ENCODE measurements at regions not wholly inside any gene's neighbourhood (a gene's known extent, or its start where the extent isn't known, plus 50 kb on each side); places are given as distances from the start of the nearest gene placed in this dataset.

- H3K79me2 ChIP-seq (ENCODE audit: control insufficient read depth, insufficient read depth, low read length), result no peaks in the 10 kb centered on the region
- no peaks in the 10 kb centered on the region for H3K27me3 ChIP-seq (replicated peaks in 1 of 2; ENCODE audit: control insufficient read depth in 2 of 2, insufficient read depth in 2 of 2, low read length in 1 of 2)
- no peak for ATAC-seq
- BruUV-seq (replicated peaks), result no TSS peak
- in situ Hi-C loops (cut with MboI) (no loop called here), intact Hi-C loops (cut with micrococcal nuclease; ENCODE audit: unreplicated experiment) (no loop called here)
- ChIA-PET SMC1A (ENCODE audit: uncharacterized antibody, unreplicated experiment) (no interaction called here), POLR2A (no interaction called here), CTCF (interaction anchor here (0.7 kb wide), 1 partner anchor 374 kb away, joined by 3 read pairs; no protein-coding TSS in a partner anchor), RAD21 (ENCODE audit: unreplicated experiment) (no interaction called here)
- no peaks in the 10 kb centered on the region for H3K4me1 ChIP-seq (ENCODE audit: control insufficient read depth, insufficient read depth, low read length)
- no peak overlapping the region for H3K9ac ChIP-seq (ENCODE audit: control insufficient read depth, insufficient read depth, low read length)
- H2AFZ ChIP-seq (ENCODE audit: control insufficient read depth, low read depth, low read length), result no peak overlapping the region
- H4K20me1 ChIP-seq (ENCODE audit: control insufficient read depth, insufficient read depth), result no peaks in the 10 kb centered on the region
- DNase-seq (ENCODE audit: low read depth, low spot score), result no peak
- no peak overlapping the region for H3K27ac ChIP-seq (ENCODE audit: control insufficient read depth, insufficient read depth)
- no peak for FAIRE-seq
- no peak overlapping the region for H3K4me3 ChIP-seq
- no peak overlapping the region for H3K4me2 ChIP-seq (ENCODE audit: control insufficient read depth, insufficient read depth)
- H3K9me3 ChIP-seq (replicated peaks; ENCODE audit: control insufficient read depth, insufficient read depth, low read length), result no peaks in the 10 kb centered on the region
- 55% methylated on average over 4 of the region's 4 CpGs for WGBS (ENCODE audit: insufficient coverage, insufficient replicate concordance, low lambda C conversion rate, missing lambda C conversion rate)
- no peaks in the 10 kb centered on the region for H3K36me3 ChIP-seq (ENCODE audit: control insufficient read depth in 2 of 2, insufficient read depth in 2 of 2, low read length in 1 of 2)
- TF ChIP-seq EP300 (IDR thresholded peaks at IDR 0.05; ENCODE audit: borderline replicate concordance in 1 of 2, control insufficient read depth in 1 of 2, low read depth in 2 of 2, low read length in 2 of 2) (no peak), ESRRA (IDR thresholded peaks at IDR 0.05; ENCODE audit: low read length) (no peak), MTA2 (IDR thresholded peaks at IDR 0.05; ENCODE audit: low read depth) (no peak), SP1 (IDR thresholded peaks at IDR 0.05; ENCODE audit: low read depth, low read length) (no peak), SMAD1 (IDR thresholded peaks at IDR 0.05; ENCODE audit: low read depth, partially characterized antibody) (no peak), RCOR1 (conservative IDR thresholded peaks at IDR 0.05; ENCODE audit: low read depth, low read length) (no peak), FOS (IDR thresholded peaks at IDR 0.05; ENCODE audit: borderline replicate concordance, extremely low read depth, insufficient read length) (no peak), CEBPZ (IDR thresholded peaks at IDR 0.05; ENCODE audit: low read depth, low read length) (no peak), SMAD5 (IDR thresholded peaks at IDR 0.05; ENCODE audit: low read depth) (no peak), MYC (IDR thresholded peaks at IDR 0.05; ENCODE audit: insufficient read depth, insufficient read length, insufficient replicate concordance, low read length, severe bottlenecking) (no peak), ZZZ3 (IDR thresholded peaks at IDR 0.05; ENCODE audit: control insufficient read depth, insufficient read length, low read depth) (no peak), ZNF622 (IDR thresholded peaks at IDR 0.05) (no peak), ZNF217 (IDR thresholded peaks at IDR 0.05) (no peak), ZNF274 (IDR thresholded peaks at IDR 0.05; ENCODE audit: insufficient read depth, insufficient read length) (no peak)
- TF ChIP-seq, protein P1, sequence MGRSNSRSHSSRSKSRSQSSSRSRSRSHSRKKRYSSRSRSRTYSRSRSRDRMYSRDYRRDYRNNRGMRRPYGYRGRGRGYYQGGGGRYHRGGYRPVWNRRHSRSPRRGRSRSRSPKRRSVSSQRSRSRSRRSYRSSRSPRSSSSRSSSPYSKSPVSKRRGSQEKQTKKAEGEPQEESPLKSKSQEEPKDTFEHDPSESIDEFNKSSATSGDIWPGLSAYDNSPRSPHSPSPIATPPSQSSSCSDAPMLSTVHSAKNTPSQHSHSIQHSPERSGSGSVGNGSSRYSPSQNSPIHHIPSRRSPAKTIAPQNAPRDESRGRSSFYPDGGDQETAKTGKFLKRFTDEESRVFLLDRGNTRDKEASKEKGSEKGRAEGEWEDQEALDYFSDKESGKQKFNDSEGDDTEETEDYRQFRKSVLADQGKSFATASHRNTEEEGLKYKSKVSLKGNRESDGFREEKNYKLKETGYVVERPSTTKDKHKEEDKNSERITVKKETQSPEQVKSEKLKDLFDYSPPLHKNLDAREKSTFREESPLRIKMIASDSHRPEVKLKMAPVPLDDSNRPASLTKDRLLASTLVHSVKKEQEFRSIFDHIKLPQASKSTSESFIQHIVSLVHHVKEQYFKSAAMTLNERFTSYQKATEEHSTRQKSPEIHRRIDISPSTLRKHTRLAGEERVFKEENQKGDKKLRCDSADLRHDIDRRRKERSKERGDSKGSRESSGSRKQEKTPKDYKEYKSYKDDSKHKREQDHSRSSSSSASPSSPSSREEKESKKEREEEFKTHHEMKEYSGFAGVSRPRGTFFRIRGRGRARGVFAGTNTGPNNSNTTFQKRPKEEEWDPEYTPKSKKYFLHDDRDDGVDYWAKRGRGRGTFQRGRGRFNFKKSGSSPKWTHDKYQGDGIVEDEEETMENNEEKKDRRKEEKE (IDR thresholded peaks at IDR 0.05), result no peak
- TF ChIP-seq, protein P2, sequence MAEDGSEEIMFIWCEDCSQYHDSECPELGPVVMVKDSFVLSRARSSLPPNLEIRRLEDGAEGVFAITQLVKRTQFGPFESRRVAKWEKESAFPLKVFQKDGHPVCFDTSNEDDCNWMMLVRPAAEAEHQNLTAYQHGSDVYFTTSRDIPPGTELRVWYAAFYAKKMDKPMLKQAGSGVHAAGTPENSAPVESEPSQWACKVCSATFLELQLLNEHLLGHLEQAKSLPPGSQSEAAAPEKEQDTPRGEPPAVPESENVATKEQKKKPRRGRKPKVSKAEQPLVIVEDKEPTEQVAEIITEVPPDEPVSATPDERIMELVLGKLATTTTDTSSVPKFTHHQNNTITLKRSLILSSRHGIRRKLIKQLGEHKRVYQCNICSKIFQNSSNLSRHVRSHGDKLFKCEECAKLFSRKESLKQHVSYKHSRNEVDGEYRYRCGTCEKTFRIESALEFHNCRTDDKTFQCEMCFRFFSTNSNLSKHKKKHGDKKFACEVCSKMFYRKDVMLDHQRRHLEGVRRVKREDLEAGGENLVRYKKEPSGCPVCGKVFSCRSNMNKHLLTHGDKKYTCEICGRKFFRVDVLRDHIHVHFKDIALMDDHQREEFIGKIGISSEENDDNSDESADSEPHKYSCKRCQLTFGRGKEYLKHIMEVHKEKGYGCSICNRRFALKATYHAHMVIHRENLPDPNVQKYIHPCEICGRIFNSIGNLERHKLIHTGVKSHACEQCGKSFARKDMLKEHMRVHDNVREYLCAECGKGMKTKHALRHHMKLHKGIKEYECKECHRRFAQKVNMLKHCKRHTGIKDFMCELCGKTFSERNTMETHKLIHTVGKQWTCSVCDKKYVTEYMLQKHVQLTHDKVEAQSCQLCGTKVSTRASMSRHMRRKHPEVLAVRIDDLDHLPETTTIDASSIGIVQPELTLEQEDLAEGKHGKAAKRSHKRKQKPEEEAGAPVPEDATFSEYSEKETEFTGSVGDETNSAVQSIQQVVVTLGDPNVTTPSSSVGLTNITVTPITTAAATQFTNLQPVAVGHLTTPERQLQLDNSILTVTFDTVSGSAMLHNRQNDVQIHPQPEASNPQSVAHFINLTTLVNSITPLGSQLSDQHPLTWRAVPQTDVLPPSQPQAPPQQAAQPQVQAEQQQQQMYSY (CRISPR knock-in tag; IDR thresholded peaks at IDR 0.05), result no peak
Measured at GRCh38 chrX:129037389-129037788, 485.9 kb downstream of the SMARCA1 start.
